ENCODE measurements at regions not wholly inside any gene's neighbourhood (a gene's known extent, or its start where the extent isn't known, plus 50 kb on each side); places are given as distances from the start of the nearest gene placed in this dataset.
"Not testable (repeated sequence)": the region's sequence is repeated elsewhere in the genome, so short reads cannot be mapped to it uniquely, and the experiment has no call there.

GRCh38 chr3:88291486-88291885, 141.7 kb downstream of the C3orf38 start:
- DNase-seq (ENCODE audit: low read depth), result no peak

DNA sequence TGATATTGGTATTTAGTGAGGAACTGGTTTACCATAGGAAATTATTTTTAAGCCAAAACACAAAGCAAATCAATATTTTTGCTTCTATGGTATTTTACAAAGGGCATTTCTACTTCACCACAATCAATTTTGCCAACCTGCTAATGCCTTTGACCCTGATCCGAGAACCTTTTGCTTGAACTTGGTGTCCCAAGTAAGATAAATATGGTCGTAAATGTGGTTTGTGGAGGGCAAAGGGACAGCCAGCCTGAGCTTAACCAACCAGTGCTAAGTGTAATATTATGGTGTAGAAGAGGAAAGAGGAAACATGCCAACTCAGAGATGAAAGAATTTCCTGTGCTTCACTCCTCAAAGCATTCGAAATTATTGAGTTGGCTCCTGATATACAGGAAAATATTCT, 148.4 kb downstream of the C3orf38 start:
- no peak for DNase-seq (ENCODE audit: low read depth)

DNA sequence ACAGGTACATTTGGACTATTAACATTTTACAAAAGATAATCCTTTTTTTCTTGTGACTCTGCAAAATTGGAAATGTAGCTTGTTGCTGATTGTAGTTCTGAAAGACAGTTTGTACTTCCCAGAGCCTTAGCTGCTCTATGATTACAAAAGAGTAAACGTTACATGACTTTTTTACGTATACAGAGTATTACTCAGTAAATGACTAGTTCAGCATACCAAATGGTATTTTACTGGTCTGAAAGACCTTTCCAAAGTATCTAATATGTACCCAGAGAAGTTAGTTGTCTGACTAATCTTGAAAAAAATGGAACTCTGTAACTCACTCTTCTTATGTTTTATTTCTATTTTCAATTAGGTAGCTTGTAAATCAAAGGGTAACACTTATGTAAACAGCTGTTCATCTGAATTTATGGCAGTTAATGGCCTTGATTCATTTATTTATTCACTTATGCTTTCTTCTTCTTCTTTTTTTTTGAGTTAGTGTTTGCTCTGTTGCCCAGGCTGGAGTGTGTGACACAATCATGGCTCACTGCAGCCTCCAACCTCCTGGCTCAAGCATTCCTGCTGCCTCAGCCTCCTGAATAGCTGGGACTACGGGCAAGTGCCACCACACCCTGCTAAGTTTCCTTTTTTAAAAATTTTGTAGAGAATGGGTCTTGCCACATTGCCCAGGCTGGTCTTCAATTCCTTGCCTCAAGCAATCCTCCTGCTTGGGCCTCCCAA, 151.7 kb downstream of the C3orf38 start:
- DNase-seq (ENCODE audit: low read depth), result no peak

- DNase-seq (ENCODE audit: low read depth), result no peak
These were observed 152.2 kb downstream of the C3orf38 start for GRCh38 chr3:88301996-88302393.

DNA sequence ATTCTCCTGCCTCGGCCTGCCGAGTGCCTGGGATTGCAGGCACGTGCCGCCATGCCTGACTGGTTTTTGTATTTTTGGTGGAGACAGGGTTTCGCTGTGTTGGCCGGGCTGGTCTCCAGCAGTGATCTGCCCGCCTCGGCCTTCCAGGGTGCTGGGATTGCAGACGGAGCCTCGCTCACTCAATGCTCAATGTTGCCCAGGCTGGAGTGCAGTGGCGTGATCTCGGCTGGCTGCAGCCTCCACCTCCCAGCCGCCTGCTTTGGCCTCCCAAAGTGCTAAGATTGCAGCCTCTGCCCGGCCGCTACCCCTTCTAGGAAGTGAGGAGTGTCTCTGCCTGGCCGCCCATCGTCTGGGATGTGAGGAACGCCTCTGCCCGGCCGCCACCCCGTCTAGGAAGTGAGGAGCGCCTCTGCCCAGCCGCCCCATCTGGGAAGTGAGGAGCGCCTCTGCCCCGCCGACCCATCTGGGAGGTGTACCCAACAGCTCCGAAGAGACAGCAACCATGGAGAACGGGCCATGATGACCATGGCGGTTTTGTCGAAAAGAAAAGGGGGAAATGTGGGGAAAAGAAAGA, 153.7 kb downstream of the C3orf38 start:
- DNase-seq (ENCODE audit: low read depth), result not testable (repeated sequence)

GRCh38 chr3:88307666-88308065, 157.9 kb downstream of the C3orf38 start:
- no peak for DNase-seq (ENCODE audit: low read depth)

GRCh38 chr3:88311826-88312225, 162.1 kb downstream of the C3orf38 start:
- no peak for DNase-seq (ENCODE audit: low read depth)

DNA sequence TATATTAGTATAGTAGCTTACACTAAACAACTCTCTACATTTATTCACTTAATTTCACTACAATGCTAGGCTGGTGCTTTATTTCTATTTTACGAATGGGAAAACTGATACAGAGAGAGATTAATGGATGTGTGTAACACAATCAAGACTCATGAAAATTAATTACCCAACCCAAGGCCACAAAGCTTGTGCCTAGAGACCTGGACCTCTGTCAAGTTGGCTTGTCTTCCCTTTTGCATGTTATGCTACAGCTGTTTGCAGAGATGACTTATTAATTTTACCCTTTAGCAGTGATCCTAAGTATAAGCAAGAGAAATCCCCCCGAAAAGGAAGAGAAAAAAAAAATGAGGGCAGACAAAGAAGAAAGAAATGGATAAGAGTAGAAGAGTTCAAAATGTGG, 162.5 kb downstream of the C3orf38 start:
- DNase-seq (ENCODE audit: low read depth), result peak; percentile 20

- no peak for DNase-seq (ENCODE audit: low read depth)
These were observed 168.3 kb downstream of the C3orf38 start for GRCh38 chr3:88318067-88318466.

DNA sequence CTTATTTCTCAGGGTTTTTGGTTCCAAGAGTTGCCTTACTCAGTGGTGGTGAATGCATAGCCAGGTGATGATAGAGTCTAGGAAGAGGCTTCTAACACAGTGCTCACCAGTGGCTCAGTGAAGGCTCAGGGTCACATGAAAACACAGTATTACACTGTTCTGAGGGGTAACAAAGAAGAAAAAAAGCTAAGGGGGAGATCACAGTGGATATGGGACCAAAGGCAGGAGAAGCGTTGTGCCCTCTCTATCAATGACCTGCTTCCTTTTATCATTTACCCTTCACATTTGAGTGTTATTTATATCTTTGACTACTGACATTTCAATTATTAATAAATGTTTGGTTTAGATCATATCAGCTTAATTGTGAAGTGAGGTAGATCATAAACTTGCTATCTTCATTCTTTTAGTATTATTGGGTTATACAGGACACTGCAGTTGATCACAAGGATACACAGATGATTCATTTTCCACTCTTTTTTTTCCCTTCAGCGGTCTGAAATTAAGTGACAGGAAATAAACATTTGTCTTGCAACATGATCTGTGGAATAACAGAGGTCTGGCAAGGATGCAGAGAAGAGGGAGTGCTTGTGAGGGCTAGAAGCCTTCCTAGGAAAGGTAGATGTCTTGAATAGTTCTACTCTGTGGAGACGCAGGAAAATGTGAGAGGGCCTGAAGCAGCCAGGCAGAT, 171.7 kb downstream of the C3orf38 start:
- DNase-seq (ENCODE audit: low read depth), result peak; percentile 53

DNA sequence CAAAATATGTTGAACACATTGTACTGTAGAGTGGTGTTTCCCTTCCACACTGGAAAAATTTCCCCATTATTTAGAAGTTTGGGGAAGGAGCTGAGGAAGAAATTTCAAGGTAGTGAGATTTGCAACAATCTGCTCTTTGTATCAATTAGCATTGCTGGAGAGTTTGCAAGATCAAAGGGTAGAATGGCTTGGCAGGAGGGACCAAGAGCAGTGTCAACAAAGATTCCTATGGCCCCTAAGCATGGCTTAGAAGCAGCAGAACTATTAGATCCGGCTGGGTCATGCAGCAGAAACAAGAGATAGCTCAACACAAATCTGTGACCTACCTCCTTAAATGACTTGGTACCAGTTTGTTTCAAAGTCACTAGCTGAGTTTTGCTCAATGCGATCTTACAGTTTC, 175.0 kb downstream of the C3orf38 start:
- DNase-seq (ENCODE audit: low read depth), result no peak

GRCh38 chr3:88334187-88334868, 184.6 kb downstream of the C3orf38 start:
- DNase-seq (ENCODE audit: low read depth), result peak; percentile 8

- no peak for DNase-seq (ENCODE audit: low read depth)
These were observed 187.1 kb downstream of the C3orf38 start for GRCh38 chr3:88336894-88337293.

GRCh38 chr3:88343264-88343663, 193.5 kb downstream of the C3orf38 start:
- DNase-seq (ENCODE audit: low read depth), result no peak

DNA sequence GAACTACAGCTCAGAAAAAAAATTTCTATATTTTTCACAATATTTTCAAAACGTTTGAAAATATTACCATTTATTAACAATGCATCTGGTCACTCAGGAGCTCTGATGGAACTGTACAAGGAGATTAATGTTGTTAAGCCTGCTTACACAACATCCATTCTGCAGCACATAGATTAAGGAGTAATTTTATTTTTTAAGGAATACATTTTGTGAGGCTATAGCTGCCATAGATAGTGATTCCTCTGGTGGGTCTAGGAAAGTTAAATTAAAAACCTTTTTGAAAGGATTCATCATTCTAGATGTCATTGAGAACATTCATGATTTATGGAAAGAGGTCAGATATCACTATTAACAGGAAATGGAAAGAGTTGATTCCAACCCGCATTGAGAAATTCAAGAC, 196.9 kb downstream of the C3orf38 start:
- DNase-seq (ENCODE audit: low read depth), result no peak

- DNase-seq (ENCODE audit: low read depth), result no peak
These were observed 212.7 kb downstream of the C3orf38 start for GRCh38 chr3:88362428-88362827.

DNA sequence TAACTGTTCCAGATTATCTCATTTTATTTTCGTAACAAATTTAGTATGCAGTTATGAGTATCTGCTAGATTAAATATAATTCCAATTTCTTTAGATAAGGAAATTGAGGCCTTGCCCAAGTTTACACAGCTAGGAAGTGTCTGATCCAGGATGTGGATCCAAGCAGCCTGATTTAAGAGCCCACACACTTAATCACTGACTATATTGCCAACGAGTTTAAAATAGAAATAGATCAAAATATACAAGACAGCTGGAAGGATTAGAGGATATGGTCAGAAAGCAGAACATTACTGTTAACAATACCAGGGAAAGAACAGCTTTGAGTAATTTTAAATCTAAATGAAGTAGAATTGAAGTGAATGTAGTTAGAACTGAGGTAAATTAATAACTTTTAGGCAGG, 215.2 kb downstream of the C3orf38 start:
- DNase-seq (ENCODE audit: low read depth), result peak; percentile 56

- no peak for DNase-seq (ENCODE audit: low read depth)
These were observed 219.6 kb downstream of the C3orf38 start for GRCh38 chr3:88369337-88369736.

DNA sequence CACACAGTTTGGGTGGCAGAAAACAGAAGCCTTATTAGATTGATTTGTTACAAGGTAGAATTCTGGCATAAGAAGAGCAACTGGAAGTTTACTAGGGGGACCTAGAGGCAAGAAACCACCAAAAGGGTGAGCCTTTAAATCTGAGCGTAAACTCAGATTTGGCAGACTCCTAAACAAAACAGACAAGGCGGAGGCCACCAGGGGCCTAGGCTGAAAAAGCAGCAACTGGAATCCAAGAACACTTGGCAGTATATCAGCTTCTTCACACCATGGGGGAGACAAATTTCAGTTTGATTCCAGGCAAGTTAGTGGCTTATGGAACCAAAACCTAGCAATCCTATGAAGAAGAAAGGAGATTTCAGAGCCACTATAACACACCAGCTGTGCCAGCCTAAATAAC, 220.0 kb downstream of the C3orf38 start:
- DNase-seq (ENCODE audit: low read depth), result no peak

DNA sequence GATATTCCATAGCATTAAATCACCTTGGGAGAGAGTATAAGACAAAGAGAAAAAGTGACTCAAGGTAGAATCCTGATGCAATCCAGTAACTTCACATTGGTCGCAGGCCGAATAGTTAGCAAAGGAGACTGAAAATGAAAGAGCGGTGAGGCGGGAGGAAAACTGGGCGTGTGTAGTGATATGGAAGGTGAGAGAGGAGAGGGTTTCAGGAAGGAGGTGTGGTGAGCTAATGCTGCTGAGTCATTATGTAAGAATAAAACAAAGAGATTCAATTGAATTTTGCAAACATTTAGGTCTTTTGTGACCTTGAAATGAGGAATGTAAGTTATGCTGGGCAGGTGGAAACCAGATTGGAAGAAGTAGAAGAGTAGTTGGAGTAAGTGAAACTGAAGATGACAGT, 235.3 kb downstream of the C3orf38 start:
- no peak for DNase-seq (ENCODE audit: low read depth)

DNA sequence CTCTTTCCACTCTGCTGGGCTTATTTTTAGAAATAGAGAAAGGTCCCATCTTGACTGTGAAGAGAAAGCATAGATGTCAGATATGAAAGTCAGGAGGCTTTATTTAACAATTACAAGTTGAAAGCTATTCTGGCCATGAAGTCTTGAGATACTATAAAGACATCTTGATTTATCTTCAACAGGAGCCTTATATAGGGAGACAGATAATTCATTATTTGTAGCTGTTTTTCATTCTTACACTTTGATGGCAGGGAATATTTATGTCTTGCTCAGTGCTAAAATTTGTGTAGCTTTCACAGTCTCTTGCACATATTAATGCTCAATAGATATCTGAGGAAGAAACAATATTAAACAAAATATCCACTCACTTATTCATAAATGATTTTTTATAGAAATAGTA, 248.8 kb downstream of the C3orf38 start:
- no peak for DNase-seq (ENCODE audit: low read depth)

DNA sequence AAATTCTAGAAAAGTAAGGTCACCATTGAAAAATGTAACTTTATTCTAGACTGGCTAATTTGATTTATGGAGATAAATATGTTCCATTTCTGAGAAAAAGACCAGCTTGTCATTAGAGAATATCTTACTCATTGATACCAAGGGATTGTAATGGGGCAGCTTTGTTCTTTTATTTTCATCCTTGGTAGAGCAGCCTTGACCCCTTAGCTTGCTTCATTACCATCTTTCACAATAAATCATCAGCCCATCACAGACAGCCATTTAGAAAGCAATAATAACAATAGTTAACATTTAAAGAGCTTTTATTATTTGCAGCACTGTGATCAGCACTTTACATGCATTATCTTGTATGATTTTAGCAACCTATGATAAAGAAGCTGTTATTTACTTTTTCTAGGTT, 253.6 kb downstream of the C3orf38 start:
- no peak for DNase-seq (ENCODE audit: low read depth)
